Mucosa of stomach (tissue), 1 donor: ENCODE measurements at regions not wholly inside any gene's neighbourhood (a gene's known extent, or its start where the extent isn't known, plus 50 kb on each side); places are given as distances from the start of the nearest gene placed in this dataset.

Experiments
- H3K27me3 ChIP-seq: one replicate; pipeline ENCODE4 v1.7.0; 2013; ENCODE audit warnings: mild to moderate bottlenecking, low read length; ENCODE audit not compliant: control insufficient read depth, insufficient read depth
- H3K36me3 ChIP-seq: one replicate; pipeline ENCODE4 v1.7.0; 2013; ENCODE audit warnings: low read length; ENCODE audit not compliant: control insufficient read depth, insufficient read depth
- H3K4me1 ChIP-seq: one replicate; pipeline ENCODE4 v1.7.0; 2013; ENCODE audit warnings: mild to moderate bottlenecking, low read length; ENCODE audit not compliant: control insufficient read depth, insufficient read depth
- H3K4me3 ChIP-seq: one replicate; pipeline ENCODE4 v1.7.0; 2013; ENCODE audit warnings: low read length
- H3K9ac ChIP-seq: one replicate; pipeline ENCODE4 v1.7.0; 2013; ENCODE audit warnings: mild to moderate bottlenecking, low read length, moderate library complexity
- H3K9me3 ChIP-seq: one replicate; pipeline ENCODE4 v1.7.0; 2013; ENCODE audit warnings: mild to moderate bottlenecking, low read length, moderate library complexity; ENCODE audit not compliant: control insufficient read depth
- donor health status: Pancreatic carcinoma.

GRCh38 chr9:87245271-87245670 is 252.4 kb upstream of the DAPK1 start:
- no peak overlapping the region for H3K9ac ChIP-seq
- no peaks in the 10 kb centered on the region for H3K27me3 ChIP-seq
- H3K4me3 ChIP-seq = no peak overlapping the region
- H3K4me1 ChIP-seq = no peaks in the 10 kb centered on the region
- no peaks in the 10 kb centered on the region for H3K9me3 ChIP-seq
- no peaks in the 10 kb centered on the region for H3K36me3 ChIP-seq

GRCh38 chr9:87247097-87247496 is 250.6 kb upstream of the DAPK1 start:
- Histone ChIP-seq H3K9me3 (no peaks in the 10 kb centered on the region), H3K9ac (no peak overlapping the region), H3K4me3 (no peak overlapping the region), H3K36me3 (no peaks in the 10 kb centered on the region), H3K27me3 (no peaks in the 10 kb centered on the region), H3K4me1 (no peaks in the 10 kb centered on the region)

GRCh38 chr9:87249029-87249428 is 248.6 kb upstream of the DAPK1 start:
- Histone ChIP-seq H3K9me3 (no peaks in the 10 kb centered on the region), H3K4me3 (no peak overlapping the region), H3K9ac (no peak overlapping the region), H3K27me3 (no peaks in the 10 kb centered on the region), H3K4me1 (no peaks in the 10 kb centered on the region), H3K36me3 (no peaks in the 10 kb centered on the region)

- no peaks in the 10 kb centered on the region for H3K27me3 ChIP-seq
- H3K4me3 ChIP-seq = no peak overlapping the region
- H3K9me3 ChIP-seq = no peaks in the 10 kb centered on the region
- no peaks in the 10 kb centered on the region for H3K36me3 ChIP-seq
- H3K9ac ChIP-seq = no peak overlapping the region
- no peaks in the 10 kb centered on the region for H3K4me1 ChIP-seq
These were observed 247.5 kb upstream of the DAPK1 start for GRCh38 chr9:87250205-87250604.

- no peak overlapping the region for H3K9ac ChIP-seq
These were observed 242.1 kb upstream of the DAPK1 start for GRCh38 chr9:87255431-87256155.

GRCh38 chr9:87256973-87257372 is 240.7 kb upstream of the DAPK1 start:
- no peaks in the 10 kb centered on the region for H3K27me3 ChIP-seq

More at GRCh38 chr9:87255431-87256155, 242.1 kb upstream of the DAPK1 start:
- H3K9me3 ChIP-seq = no peaks in the 10 kb centered on the region
- no peak overlapping the region for H3K4me3 ChIP-seq
- no peaks in the 10 kb centered on the region for H3K27me3 ChIP-seq
- H3K36me3 ChIP-seq = no peaks in the 10 kb centered on the region
- no peaks in the 10 kb centered on the region for H3K4me1 ChIP-seq

GRCh38 chr9:87259543-87260518 is 237.8 kb upstream of the DAPK1 start:
- H3K9ac ChIP-seq = no peak overlapping the region
- H3K9me3 ChIP-seq = no peaks in the 10 kb centered on the region
- no peak overlapping the region for H3K4me3 ChIP-seq
- H3K27me3 ChIP-seq = no peaks in the 10 kb centered on the region
- no peaks in the 10 kb centered on the region for H3K4me1 ChIP-seq
- H3K36me3 ChIP-seq = no peaks in the 10 kb centered on the region

More at GRCh38 chr9:87256973-87257372, 240.7 kb upstream of the DAPK1 start:
- Histone ChIP-seq H3K9me3 (no peaks in the 10 kb centered on the region), H3K4me1 (no peaks in the 10 kb centered on the region), H3K4me3 (no peak overlapping the region), H3K36me3 (no peaks in the 10 kb centered on the region), H3K9ac (no peak overlapping the region)

GRCh38 chr9:87263291-87263690 is 234.4 kb upstream of the DAPK1 start:
- Histone ChIP-seq H3K9ac (no peak overlapping the region), H3K9me3 (no peaks in the 10 kb centered on the region), H3K27me3 (no peaks in the 10 kb centered on the region), H3K4me3 (no peak overlapping the region), H3K4me1 (no peaks in the 10 kb centered on the region), H3K36me3 (no peaks in the 10 kb centered on the region)

GRCh38 chr9:87266697-87267096 is 231.0 kb upstream of the DAPK1 start:
- H3K9ac ChIP-seq = no peak overlapping the region
- no peaks in the 10 kb centered on the region for H3K27me3 ChIP-seq
- no peak overlapping the region for H3K4me3 ChIP-seq
- no peaks in the 10 kb centered on the region for H3K9me3 ChIP-seq
- peaks cover 10% of the 10 kb centered on the region for H3K4me1 ChIP-seq
- H3K36me3 ChIP-seq = no peaks in the 10 kb centered on the region

GRCh38 chr9:87267251-87268070 is 230.2 kb upstream of the DAPK1 start:
- no peaks in the 10 kb centered on the region for H3K9me3 ChIP-seq
- H3K27me3 ChIP-seq = no peaks in the 10 kb centered on the region
- H3K36me3 ChIP-seq = no peaks in the 10 kb centered on the region
- no peak overlapping the region for H3K9ac ChIP-seq
- no peak overlapping the region for H3K4me3 ChIP-seq
- H3K4me1 ChIP-seq = peaks cover 10% of the 10 kb centered on the region

GRCh38 chr9:87269296-87270176 is 228.1 kb upstream of the DAPK1 start:
- H3K27me3 ChIP-seq = no peaks in the 10 kb centered on the region
- no peaks in the 10 kb centered on the region for H3K9me3 ChIP-seq
- peaks cover 10% of the 10 kb centered on the region for H3K4me1 ChIP-seq
- H3K4me3 ChIP-seq = no peak overlapping the region
- no peaks in the 10 kb centered on the region for H3K36me3 ChIP-seq
- no peak overlapping the region for H3K9ac ChIP-seq
